Stomach (tissue), 4 donors: ENCODE measurements at regions not wholly inside any gene's neighbourhood (a gene's known extent, or its start where the extent isn't known, plus 50 kb on each side); places are given as distances from the start of the nearest gene placed in this dataset.

Source experiments
- CTCF ChIP-seq, 7 experiments: fragments of 450-650 bp in 4 of 7; fragments of 200-600 bp in 3 of 7; sonication (generic) in 3 of 7; IDR thresholded peaks; one replicate each; pipeline ENCODE4 v1.5.1; 2016 to 2019; ENCODE audit warnings: antibody characterized with exemption in 7 of 7, control low read depth in 2 of 7, mild to moderate bottlenecking in 1 of 7
- EP300 ChIP-seq: sonication (generic); formaldehyde crosslinking; IDR thresholded peaks from one replicate; pipeline ENCODE4 v1.6.1; 2017; ENCODE audit warnings: antibody characterized with exemption
- POLR2AphosphoS5 ChIP-seq, 3 donors: sonication (generic); formaldehyde crosslinking; IDR thresholded peaks; one replicate each; pipeline ENCODE4 v1.6.1; 2016; ENCODE audit warnings: antibody characterized with exemption in 3 of 3

DNA sequence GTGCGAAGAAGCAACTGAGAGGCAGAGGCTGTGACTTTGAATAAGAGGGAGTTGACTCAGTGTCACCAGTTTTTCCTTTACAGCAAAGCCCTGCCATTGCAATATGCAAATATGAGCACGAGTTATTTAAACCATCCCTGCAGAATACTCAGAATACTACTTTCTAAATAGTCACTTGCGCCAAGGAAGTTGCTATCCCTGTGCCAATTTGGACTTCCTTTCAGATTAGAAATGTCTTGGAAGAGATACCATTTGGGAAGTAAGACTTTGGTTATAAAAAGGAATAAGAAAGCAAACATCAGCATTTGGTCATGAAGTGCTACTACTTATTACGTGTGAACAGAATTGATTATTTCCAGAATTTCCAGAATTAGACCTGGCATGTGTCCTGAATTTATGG is 151.8 kb upstream of the MYT1L start:
- TF ChIP-seq POLR2AphosphoS5 (IDR thresholded peaks at IDR 0.05) (no peak), CTCF (IDR thresholded peaks at IDR 0.05) (no peak), EP300 (no peak)
